Upper lobe of right lung (tissue), 1 donor: ENCODE measurements at regions not wholly inside any gene's neighbourhood (a gene's known extent, or its start where the extent isn't known, plus 50 kb on each side); places are given as distances from the start of the nearest gene placed in this dataset.
"Not testable (repeated sequence)": the region's sequence is repeated elsewhere in the genome, so short reads cannot be mapped to it uniquely, and the experiment has no call there.

ENCODE experiments used
- ATAC-seq: fragments of 200-7000 bp; cut with Tn5 transposase; one replicate; pipeline ENCODE4 v1.9.1; 2020; ENCODE audit warnings: mild to moderate bottlenecking, moderate library complexity
- DNase-seq: peaks from one replicate; pipeline ENCODE4 v3.0.0-alpha.2; 2020
- H3K27ac ChIP-seq: fragments of 200-600 bp; one replicate; pipeline ENCODE4 v1.8.0; 2022
- H3K27me3 ChIP-seq: fragments of 200-600 bp; one replicate; pipeline ENCODE4 v1.8.0; 2022; ENCODE audit warnings: mild to moderate bottlenecking
- H3K36me3 ChIP-seq: fragments of 200-600 bp; one replicate; pipeline ENCODE4 v1.8.0; 2022
- H3K4me1 ChIP-seq: fragments of 200-600 bp; one replicate; pipeline ENCODE4 v1.8.0; 2022
- H3K4me3 ChIP-seq: fragments of 200-600 bp; one replicate; pipeline ENCODE4 v1.8.0; 2022; ENCODE audit warnings: mild to moderate bottlenecking
- H3K9me3 ChIP-seq: fragments of 200-600 bp; one replicate; pipeline ENCODE4 v1.8.0; 2022
- CTCF ChIP-seq: fragments of 200-600 bp; IDR thresholded peaks from one replicate; pipeline ENCODE4 v1.8.0; 2022; ENCODE audit warnings: antibody characterized with exemption
- intact Hi-C: fragments of 100-400 bp; cut with DNase I; formaldehyde crosslinking; loops from one replicate; pipeline ENCODE4 v1.11.0; 2022
- donor health status: DM: no; HTN: yes; CAD: no; lungs with severe emphysema.

- no peak overlapping the region for H3K27ac ChIP-seq
- no peak for TF ChIP-seq CTCF
- no peaks in the 10 kb centered on the region for H3K36me3 ChIP-seq
- intact Hi-C loops: no loop called here
- ATAC-seq (no peak), DNase-seq (no peak)
- H3K4me3 ChIP-seq: no peak overlapping the region
- H3K27me3 ChIP-seq: no peaks in the 10 kb centered on the region
- H3K9me3 ChIP-seq: no peaks in the 10 kb centered on the region
- H3K4me1 ChIP-seq: no peaks in the 10 kb centered on the region
Observed at GRCh38 chr10:4405828-4406227, 420.2 kb upstream of the AKR1E2 start.

GRCh38 chr10:4403638-4404252, 422.3 kb upstream of the AKR1E2 start:
- DNase-seq (no peak), ATAC-seq (no peak)
- Histone ChIP-seq H3K27ac (no peak overlapping the region), H3K27me3 (no peaks in the 10 kb centered on the region), H3K36me3 (no peaks in the 10 kb centered on the region), H3K9me3 (no peaks in the 10 kb centered on the region), H3K4me3 (no peak overlapping the region), H3K4me1 (no peaks in the 10 kb centered on the region)
- intact Hi-C loops: no loop called here
- no peak for TF ChIP-seq CTCF

- DNase-seq, intact Hi-C loops, H3K4me3 ChIP-seq, H3K9me3 ChIP-seq, H3K36me3 ChIP-seq, H3K27me3 ChIP-seq, H3K4me1 ChIP-seq, ATAC-seq, H3K27ac ChIP-seq: not testable (repeated sequence)
Observed at GRCh38 chr10:4401080-4401479, 424.9 kb upstream of the AKR1E2 start.

GRCh38 chr10:4399556-4399955, 426.5 kb upstream of the AKR1E2 start:
- Histone ChIP-seq H3K36me3 (no peaks in the 10 kb centered on the region), H3K4me3 (no peak overlapping the region), H3K4me1 (no peaks in the 10 kb centered on the region), H3K27ac (no peak overlapping the region), H3K9me3 (no peaks in the 10 kb centered on the region), H3K27me3 (no peaks in the 10 kb centered on the region)
- intact Hi-C loops: no loop called here
- no peak for DNase-seq
- ATAC-seq: no peak
- TF ChIP-seq CTCF: no peak

- H3K36me3 ChIP-seq: no peaks in the 10 kb centered on the region
- H3K27me3 ChIP-seq: no peaks in the 10 kb centered on the region
- TF ChIP-seq CTCF: no peak
- ATAC-seq: no peak
- no peaks in the 10 kb centered on the region for H3K4me1 ChIP-seq
- intact Hi-C loops: no loop called here
- DNase-seq: no peak
- no peak overlapping the region for H3K27ac ChIP-seq
- no peak overlapping the region for H3K4me3 ChIP-seq
- H3K9me3 ChIP-seq: no peaks in the 10 kb centered on the region
Observed at GRCh38 chr10:4398602-4399001, 427.4 kb upstream of the AKR1E2 start.

- Histone ChIP-seq H3K9me3 (no peaks in the 10 kb centered on the region), H3K4me3 (no peak overlapping the region), H3K27ac (no peak overlapping the region), H3K36me3 (no peaks in the 10 kb centered on the region), H3K27me3 (no peaks in the 10 kb centered on the region), H3K4me1 (no peaks in the 10 kb centered on the region)
- no peak for DNase-seq
- TF ChIP-seq CTCF: no peak
- intact Hi-C loops: no loop called here
- ATAC-seq: no peak
Observed at GRCh38 chr10:4397337-4397736, 428.7 kb upstream of the AKR1E2 start.
